ENCODE measurements at regions not wholly inside any gene's neighbourhood (a gene's known extent, or its start where the extent isn't known, plus 50 kb on each side); places are given as distances from the start of the nearest gene placed in this dataset.
"Not testable (repeated sequence)": the region's sequence is repeated elsewhere in the genome, so short reads cannot be mapped to it uniquely, and the experiment has no call there.

DNA sequence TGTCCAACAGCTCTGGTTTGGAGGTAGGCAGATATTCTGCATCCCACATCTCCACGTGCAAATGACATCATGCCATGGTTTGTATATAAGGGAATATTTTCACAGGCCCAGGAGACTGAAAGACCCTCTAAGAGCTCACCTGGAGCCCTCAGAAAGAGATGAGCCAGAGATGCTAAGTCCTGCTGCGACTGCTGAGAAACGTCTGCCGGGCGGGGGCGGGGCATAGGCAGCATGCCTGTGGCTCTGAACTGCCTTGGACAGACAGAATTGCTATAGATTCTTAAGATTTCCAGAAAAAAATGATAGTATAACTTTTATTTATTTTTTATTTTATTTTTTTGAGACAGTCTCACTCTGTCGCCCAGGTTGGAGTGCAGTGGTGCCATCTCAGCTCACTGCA is 64.2 kb upstream of the METTL9 start:
- not testable (repeated sequence) for TF ChIP-seq YY1 (IDR thresholded peaks at IDR 0.05; ENCODE audit: low read depth, low read length); SIX5 (IDR thresholded peaks at IDR 0.05; ENCODE audit: low read depth, low read length, severe bottlenecking); ZZZ3 (IDR thresholded peaks at IDR 0.05; ENCODE audit: control insufficient read depth, insufficient read length, low read depth)

Data from GM12878 (cell line).